Islet precursor cell (in vitro differentiated cells): ENCODE measurements at regions not wholly inside any gene's neighbourhood (a gene's known extent, or its start where the extent isn't known, plus 50 kb on each side); places are given as distances from the start of the nearest gene placed in this dataset.

Source experiments
- DNase-seq: peaks from one replicate; pipeline ENCODE4 v3.0.0-alpha.2; 2018

DNA sequence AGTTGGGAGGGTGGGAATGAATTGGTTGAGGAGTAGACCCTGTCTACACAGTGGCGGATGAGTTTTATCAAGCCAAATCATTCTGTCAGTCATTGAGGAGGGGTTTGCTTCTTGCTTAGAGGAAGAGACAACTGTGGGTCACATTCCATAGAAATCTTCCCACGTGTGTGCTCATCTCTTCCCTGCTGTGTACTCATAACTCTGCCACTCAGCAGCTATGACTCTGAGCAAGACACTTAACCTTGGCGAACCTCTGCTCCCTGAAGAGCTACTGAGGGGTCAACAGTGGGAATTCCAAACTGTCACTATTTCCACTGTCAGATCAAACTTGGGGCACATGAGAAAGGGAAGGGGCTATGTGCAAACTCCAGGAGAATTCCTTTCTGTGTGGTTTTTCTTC lies 72.6 kb upstream of the COX10 start:
- DNase-seq: no peak

DNA sequence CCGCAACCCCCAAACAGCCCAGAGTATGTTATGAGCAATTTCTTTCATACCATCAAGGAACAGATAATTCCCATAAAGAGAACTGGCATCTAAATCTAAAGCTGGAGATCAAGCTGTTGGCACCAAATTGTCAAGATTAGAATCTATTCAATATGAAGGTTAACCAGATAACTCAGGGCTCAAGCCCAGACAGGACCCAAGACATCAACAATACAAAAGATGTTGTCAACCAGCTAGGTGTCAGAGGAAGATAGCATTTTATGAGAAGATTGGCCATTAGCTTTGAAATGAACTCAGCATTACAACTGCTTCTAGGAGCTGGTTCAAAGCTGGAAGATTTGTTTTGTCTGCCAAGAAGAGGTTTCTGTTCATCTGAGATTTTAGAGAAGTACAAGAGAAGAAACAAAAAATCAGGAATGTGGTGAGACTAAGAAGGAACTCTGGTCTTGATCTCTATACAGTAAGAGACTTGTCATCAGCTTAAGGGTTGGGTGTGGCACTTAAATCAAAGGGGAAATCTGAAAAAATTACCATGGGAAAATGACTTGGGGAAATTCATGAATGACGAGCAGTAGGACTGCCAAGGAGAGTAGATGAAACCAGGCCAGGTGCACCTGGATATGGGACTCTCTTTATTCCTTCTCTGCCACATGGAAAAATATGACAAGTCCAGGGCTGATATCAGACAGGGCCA lies 64.2 kb upstream of the COX10 start:
- DNase-seq: no peak

DNA sequence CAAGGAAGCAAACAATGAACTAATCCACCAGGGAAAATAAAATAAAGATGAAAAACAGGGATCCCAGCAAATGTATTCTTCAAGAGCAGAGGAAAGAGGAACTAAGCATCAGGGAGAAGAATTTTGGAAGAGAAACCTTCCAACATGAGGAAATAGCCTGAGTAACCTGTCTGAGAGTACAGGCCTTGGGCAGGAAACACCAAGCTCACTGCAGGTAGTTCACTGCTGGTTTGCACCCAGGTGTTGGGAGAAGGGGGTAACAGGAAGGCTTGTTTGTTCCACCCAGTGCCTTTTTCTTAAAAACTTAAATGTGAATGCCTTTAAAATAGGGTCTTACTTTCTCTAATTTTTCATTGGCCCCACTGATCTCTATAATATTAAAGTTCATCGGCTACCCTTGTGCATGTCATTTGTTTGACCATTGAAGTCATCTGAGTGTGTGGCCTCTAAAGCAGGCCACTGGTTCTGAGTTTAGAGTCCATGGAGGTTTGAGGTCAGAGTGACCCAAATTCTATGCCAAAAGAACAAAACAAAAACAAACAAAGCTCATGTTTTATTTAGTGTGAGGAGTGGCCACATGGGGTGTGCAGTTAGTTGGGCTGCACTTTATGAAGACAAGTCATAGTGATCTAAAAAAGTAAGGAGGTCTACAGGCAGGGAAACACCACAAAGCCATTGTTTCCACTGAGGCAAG lies 62.9 kb upstream of the COX10 start:
- DNase-seq: no peak

DNA sequence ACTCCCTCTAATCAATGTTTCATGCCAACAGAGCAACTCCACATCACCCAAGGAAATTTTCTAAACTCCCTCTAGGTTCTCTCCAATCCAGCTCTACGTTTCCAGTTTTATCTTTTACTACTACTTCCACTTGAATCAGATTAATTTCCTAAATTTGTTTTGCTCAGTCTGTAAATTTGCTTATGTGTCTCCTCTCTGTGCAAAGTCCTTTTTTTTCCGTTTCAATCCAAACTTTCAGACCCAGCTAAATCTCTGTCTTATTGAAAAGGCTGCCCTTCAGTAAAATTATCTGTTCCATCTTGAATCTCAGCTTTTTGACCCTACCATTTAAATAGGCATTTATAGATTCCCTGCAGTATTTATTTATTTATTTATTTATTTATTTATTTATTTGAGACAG lies 61.4 kb upstream of the COX10 start:
- no peak for DNase-seq

DNA sequence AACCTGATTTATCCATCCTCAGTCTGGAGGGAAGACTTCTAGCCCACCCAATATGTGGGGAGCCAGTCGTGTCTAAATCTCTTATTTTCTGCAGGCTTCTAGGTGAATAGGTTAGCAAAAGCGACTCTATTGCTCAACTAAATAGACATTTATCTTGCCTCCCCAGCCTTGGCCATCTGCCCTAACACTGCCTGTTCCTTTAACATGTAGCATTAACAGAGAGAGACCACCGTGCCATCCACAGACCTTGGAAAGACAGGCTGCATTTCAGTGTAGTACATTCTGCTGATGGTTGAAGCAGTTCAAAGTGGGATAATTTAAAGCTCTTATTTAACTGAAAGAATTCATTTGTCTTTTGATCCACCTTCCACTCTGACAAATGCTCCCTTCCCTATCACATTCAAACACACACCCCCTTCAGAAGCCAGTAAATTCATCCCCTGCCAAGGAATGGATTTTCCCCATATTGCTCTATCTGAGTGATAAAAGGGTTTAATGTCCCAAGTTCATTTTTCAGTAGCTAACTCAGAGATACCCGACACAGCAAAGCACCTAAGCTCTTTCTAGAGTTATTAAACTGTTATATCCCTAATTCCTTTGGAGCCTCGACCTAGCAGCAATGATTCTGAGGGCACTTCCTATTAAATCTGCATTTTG lies 58.1 kb upstream of the COX10 start:
- no peak for DNase-seq

DNA sequence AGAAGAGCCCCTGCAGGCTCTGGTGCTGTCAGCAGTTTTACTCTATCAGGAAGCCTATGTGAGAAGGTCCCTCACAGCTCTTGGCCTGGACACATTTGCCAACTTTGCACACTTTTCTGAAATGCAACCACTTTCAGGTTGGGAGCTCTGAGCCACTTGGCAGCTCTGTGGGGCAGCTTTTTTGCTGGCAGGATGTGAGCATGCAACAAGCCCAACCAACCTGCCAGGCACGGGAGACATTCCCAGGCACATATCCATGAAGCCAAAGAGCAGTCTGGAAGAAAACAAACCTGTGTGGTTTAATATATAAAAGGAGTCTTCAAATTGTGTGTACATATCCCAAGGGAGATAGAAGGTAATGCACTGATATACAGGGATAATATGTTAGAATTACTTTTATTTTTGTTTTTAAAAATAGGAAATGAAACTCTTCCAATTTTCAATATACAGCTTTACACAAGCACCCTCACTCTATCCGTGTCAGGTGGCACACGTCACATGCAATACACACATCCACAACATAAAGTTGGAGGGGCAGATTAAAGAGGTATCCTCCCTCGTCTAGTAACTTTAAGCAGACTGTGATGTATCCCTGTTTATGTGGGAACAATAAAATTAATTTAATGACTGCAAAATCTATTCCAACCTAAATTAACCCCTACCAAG lies 57.4 kb upstream of the COX10 start:
- no peak for DNase-seq

DNA sequence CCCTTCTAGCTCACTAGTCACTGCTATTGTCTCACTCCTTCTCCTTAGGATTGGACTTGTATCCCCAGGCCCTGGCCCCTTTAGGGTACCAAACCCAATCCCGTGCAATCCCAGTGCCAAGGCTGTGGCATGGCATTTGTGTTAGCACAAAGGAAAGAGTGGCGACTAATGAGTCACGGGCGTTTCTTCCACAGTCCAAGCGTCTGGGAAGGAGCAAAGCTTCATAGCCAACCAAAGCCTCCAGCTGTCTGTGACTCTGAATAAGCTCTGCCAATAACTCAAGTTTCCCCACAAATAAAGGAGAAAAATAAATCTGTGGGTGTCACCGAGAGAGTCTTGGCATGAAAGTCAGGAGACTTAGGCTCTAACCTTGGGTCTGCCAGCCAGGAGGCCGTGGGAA lies 54.6 kb upstream of the COX10 start:
- DNase-seq: no peak

DNA sequence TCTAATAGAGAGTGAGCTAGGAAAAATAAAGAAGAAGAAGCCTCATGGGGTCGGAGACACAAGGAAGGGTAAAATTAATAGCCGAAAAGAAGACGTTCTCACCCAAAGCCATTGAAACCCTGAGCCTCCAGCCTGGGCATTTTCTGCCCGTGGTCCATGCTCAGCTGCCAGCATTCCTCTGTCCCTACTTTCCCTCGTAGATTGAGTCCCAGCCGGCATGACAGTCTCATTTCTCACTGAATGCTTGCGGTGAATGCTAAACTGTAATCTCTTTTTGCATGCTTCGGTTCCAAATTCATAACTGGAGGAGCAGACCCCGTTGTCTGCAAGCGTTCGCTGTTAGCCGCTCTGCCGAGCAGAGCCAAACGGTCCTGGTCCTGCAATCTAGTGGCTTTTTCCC lies 54.0 kb upstream of the COX10 start:
- DNase-seq: no peak

DNA sequence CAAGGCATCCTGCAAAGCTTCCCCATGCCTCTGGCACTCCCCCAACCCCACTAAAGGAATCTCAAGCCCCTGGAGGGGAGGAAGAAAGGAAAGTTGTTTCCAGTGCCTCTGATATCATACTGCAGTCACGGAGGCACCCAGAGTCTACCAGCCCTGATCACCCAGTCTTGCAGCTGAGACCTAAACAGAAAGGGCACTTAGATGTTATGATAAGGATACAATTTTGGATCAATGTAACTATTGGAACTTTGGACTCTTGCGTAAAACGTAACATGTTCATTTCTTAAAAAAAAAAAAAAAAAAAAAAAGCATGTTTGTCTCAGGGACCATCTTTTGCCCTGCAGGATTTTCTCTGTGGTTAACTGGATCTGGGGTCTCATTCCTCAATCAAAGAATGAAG lies 52.4 kb upstream of the COX10 start:
- no peak for DNase-seq

DNA sequence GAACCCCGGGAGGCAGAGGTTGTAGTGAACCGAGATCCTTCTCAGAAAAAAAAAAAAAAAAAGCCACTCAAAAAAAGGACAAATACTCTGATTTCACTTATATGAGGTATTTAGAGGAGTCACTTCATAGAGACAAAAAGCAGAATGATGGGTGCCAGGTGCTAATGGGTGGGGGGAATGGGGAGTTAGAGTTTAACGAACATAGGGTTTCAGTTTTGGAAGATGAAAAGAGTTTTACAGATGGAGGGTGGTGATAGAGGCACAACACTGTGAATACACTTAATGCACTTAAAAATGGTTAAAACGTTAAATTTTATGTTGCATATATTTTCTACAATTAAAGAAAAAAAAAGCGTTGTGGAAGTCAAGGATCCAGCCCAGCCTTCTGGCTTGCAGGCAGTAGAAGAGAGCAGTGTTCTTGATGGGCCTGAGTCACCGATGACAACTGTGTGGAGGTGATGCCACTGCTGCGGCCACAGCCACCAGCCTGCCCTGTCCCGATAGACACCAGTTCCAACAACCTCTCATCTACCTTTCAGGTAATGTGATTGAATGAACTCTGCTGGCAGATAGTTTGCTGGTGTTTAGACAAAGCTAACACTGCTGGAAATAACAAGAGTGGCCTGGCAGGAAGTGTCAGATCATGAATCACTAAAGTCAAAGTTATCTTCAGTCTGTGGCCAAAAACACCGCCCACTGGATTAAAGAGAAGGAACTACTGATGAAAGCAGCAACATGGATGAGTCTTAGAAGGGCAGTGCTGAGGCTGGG lies 49.9 kb upstream of the COX10 start:
- peak; percentile 68 for DNase-seq
